ENCODE measurements at regions not wholly inside any gene's neighbourhood (a gene's known extent, or its start where the extent isn't known, plus 50 kb on each side); places are given as distances from the start of the nearest gene placed in this dataset.

GRCh38 chr14:44720707-44721106, 213.6 kb upstream of the FSCB start:
- TF ChIP-seq, protein P1, sequence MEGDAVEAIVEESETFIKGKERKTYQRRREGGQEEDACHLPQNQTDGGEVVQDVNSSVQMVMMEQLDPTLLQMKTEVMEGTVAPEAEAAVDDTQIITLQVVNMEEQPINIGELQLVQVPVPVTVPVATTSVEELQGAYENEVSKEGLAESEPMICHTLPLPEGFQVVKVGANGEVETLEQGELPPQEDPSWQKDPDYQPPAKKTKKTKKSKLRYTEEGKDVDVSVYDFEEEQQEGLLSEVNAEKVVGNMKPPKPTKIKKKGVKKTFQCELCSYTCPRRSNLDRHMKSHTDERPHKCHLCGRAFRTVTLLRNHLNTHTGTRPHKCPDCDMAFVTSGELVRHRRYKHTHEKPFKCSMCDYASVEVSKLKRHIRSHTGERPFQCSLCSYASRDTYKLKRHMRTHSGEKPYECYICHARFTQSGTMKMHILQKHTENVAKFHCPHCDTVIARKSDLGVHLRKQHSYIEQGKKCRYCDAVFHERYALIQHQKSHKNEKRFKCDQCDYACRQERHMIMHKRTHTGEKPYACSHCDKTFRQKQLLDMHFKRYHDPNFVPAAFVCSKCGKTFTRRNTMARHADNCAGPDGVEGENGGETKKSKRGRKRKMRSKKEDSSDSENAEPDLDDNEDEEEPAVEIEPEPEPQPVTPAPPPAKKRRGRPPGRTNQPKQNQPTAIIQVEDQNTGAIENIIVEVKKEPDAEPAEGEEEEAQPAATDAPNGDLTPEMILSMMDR (IDR thresholded peaks at IDR 0.05; ENCODE audit: insufficient read depth, missing control alignments): no peak
- DNase-seq (ENCODE audit: insufficient read length, low spot score) (no peak), FAIRE-seq (no peak)

- DNase-seq (ENCODE audit: insufficient read length, low spot score): no peak
- TF ChIP-seq, protein P1 (IDR thresholded peaks at IDR 0.05; ENCODE audit: insufficient read depth, missing control alignments): no peak
These were observed 205.1 kb upstream of the FSCB start for GRCh38 chr14:44712024-44712815.

GRCh38 chr14:44701563-44702263, 194.6 kb upstream of the FSCB start:
- DNase-seq (ENCODE audit: insufficient read length, low spot score): no peak
- TF ChIP-seq, protein P1 (IDR thresholded peaks at IDR 0.05; ENCODE audit: insufficient read depth, missing control alignments): no peak
- FAIRE-seq: no peak

More at GRCh38 chr14:44712024-44712815, 205.1 kb upstream of the FSCB start:
- FAIRE-seq: no peak

- FAIRE-seq (no peak), DNase-seq (ENCODE audit: insufficient read length, low spot score) (no peak)
- TF ChIP-seq, protein P1 (IDR thresholded peaks at IDR 0.05; ENCODE audit: insufficient read depth, missing control alignments): no peak
These were observed 193.6 kb upstream of the FSCB start for GRCh38 chr14:44700694-44701093.

GRCh38 chr14:44700184-44700583, 193.1 kb upstream of the FSCB start:
- FAIRE-seq: no peak
- DNase-seq (ENCODE audit: insufficient read length, low spot score): no peak
- TF ChIP-seq, protein P1 (IDR thresholded peaks at IDR 0.05; ENCODE audit: insufficient read depth, missing control alignments): no peak

- no peak for FAIRE-seq
- TF ChIP-seq, protein P1 (IDR thresholded peaks at IDR 0.05; ENCODE audit: insufficient read depth, missing control alignments): no peak
- no peak for DNase-seq (ENCODE audit: insufficient read length, low spot score)
These were observed 192.3 kb upstream of the FSCB start for GRCh38 chr14:44699391-44699790.

DNA sequence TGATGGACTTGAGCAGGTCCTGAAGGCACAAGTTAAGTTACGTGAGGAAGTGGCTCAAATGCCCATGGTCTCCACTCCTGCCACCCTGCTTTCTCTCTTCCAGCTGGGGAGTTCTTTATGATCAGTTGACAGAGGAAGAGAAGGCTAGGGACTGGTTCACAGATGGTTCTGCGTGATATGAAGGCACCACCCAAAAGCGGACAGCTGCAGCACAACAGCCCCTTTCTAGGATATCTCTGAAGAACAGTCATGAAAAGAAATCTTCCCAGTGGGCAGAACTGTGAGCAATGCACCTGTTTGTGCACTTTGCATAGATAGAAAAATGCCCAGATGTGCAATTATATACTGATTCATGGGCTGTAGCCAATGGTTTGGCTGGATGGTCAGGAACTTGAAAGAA, 162.4 kb upstream of the FSCB start:
- TF ChIP-seq, protein P1 (IDR thresholded peaks at IDR 0.05; ENCODE audit: insufficient read depth, missing control alignments): no peak
- FAIRE-seq: no peak
- DNase-seq (ENCODE audit: insufficient read length, low spot score): no peak
